A549 (cell line): ENCODE measurements at regions not wholly inside any gene's neighbourhood (a gene's known extent, or its start where the extent isn't known, plus 50 kb on each side); places are given as distances from the start of the nearest gene placed in this dataset.

ENCODE experiments used
- ATAC-seq, 2 experiments: fragments of 200-7000 bp in 1 of 2; fragments of >200 bp in 1 of 2; cut with Nextera tagmentation in 1 of 2; cut with Tn5 transposase in 1 of 2; 3 replicates each; pipeline versions ENCODE4 v1.8.0 to v1.9.1; 2018 to 2020; ENCODE audit warnings: mild to moderate bottlenecking in 1 of 2, moderate library complexity in 1 of 2
- CTCF ChIA-PET: fragments of 300-600 bp; sonication (Branson Sonifier 250); formaldehyde crosslinking; extraction: SDS; loops from one replicate; lab custom pipeline; 2021; ENCODE audit warnings: antibody characterized with exemption, inconsistent platforms; lab: Yijun Ruan, JAX
- POLR2A ChIA-PET: fragments of 350-600 bp; formaldehyde crosslinking; extraction: SDS; loops from one replicate; lab custom pipeline; 2021; ENCODE audit warnings: antibody characterized with exemption, inconsistent platforms; lab: Yijun Ruan, JAX
- DNase-seq, 2 experiments: peaks; one replicate each; pipeline versions ENCODE4 v3.0.0 to v3.0.0-alpha.2; 2011 to 2016; ENCODE audit warnings: low read depth in 1 of 2, low spot score in 1 of 2
- FAIRE-seq: peaks from 2 replicates; lab custom pipeline; 2011; peaks lifted over from hg19 to GRCh38; lab: Jason Lieb, UNC
- H3K27ac ChIP-seq, 2 experiments: fragments of >200 bp; sonication (Bioruptor Twin); formaldehyde crosslinking; 3 replicates each; pipeline ENCODE4 v1.5.1; 2016 to 2017
- H3K4me1 ChIP-seq: fragments of >200 bp; sonication (Bioruptor Twin); formaldehyde crosslinking; 3 replicates; pipeline ENCODE4 v1.6.1; 2016
- H3K4me2 ChIP-seq: fragments of >200 bp; sonication (Bioruptor Twin); formaldehyde crosslinking; 3 replicates; pipeline ENCODE4 v1.6.1; 2016
- H3K4me3 ChIP-seq: fragments of >200 bp; sonication (Bioruptor Twin); formaldehyde crosslinking; 3 replicates; pipeline ENCODE4 v1.5.1; 2016
- H3K9me3 ChIP-seq: fragments of >200 bp; sonication (Bioruptor Twin); formaldehyde crosslinking; 3 replicates; pipeline ENCODE4 v1.6.1; 2016
- CTCF ChIP-seq: fragments of >200 bp; sonication (Bioruptor Twin); formaldehyde crosslinking; IDR thresholded peaks from 3 replicates; pipeline ENCODE4 v1.5.1; 2016
- FOSL2 ChIP-seq, 2 experiments: fragments of 450-650 bp in 1 of 2; fragments of >200 bp in 1 of 2; sonication (Bioruptor Twin) in 1 of 2; formaldehyde crosslinking; IDR thresholded peaks; 2 replicates each; pipeline versions ENCODE4 v1.5.0 to v1.6.1; 2016 to 2020; ENCODE audit warnings: mild to moderate bottlenecking in 1 of 2, moderate library complexity in 1 of 2
- HDAC2 ChIP-seq: fragments of 200-600 bp; sonication (generic); IDR thresholded peaks from 2 replicates; pipeline ENCODE4 v1.6.1; 2016
- HEYL ChIP-seq: fragments of 250-450 bp; sonication (Bioruptor Pico); IDR thresholded peaks from 2 replicates; pipeline ENCODE4 v1.8.0; 2021; ENCODE audit warnings: mild to moderate bottlenecking, moderate library complexity
- KDM1A ChIP-seq: fragments of 200-600 bp; sonication (generic); IDR thresholded peaks from 2 replicates; pipeline ENCODE4 v1.6.1; 2016; ENCODE audit warnings: low read depth, mild to moderate bottlenecking
- MAX ChIP-seq: IDR thresholded peaks from 2 replicates; pipeline ENCODE4 v1.6.1; 2012
- MYC ChIP-seq: IDR thresholded peaks from 2 replicates; pipeline ENCODE4 v1.6.1; 2012; ENCODE audit warnings: mild to moderate bottlenecking, inconsistent platforms, low read length, improper control_type of control experiment, borderline replicate concordance
- PHF8 ChIP-seq: fragments of 200-600 bp; sonication (generic); IDR thresholded peaks from 2 replicates; pipeline ENCODE4 v1.6.1; 2016; ENCODE audit warnings: low read depth, mild to moderate bottlenecking, antibody characterized with exemption, moderate library complexity, borderline replicate concordance
- RCOR1 ChIP-seq: fragments of 150-350 bp; IDR thresholded peaks from 2 replicates; pipeline ENCODE4 v1.6.1; 2014; ENCODE audit warnings: antibody characterized with exemption, low read length, low read depth
- REST ChIP-seq: fragments of 200-600 bp; sonication (generic); IDR thresholded peaks from 2 replicates; pipeline ENCODE4 v1.6.1; 2016; ENCODE audit warnings: antibody characterized with exemption, mild to moderate bottlenecking, moderate library complexity
- SMC3 ChIP-seq: fragments of >200 bp; sonication (Bioruptor Twin); formaldehyde crosslinking; IDR thresholded peaks from 3 replicates; pipeline ENCODE4 v1.6.1; 2018; ENCODE audit warnings: inconsistent platforms
- USF2 ChIP-seq: fragments of 450-650 bp; IDR thresholded peaks from 2 replicates; pipeline ENCODE4 v1.6.1; 2014; ENCODE audit warnings: antibody characterized with exemption
- ZC3H11A ChIP-seq: fragments of 450-650 bp; IDR thresholded peaks from 2 replicates; pipeline ENCODE4 v1.6.1; 2014; ENCODE audit warnings: antibody characterized with exemption, mild to moderate bottlenecking
- WGBS: methylation state at CpG from one replicate; pipeline ENCODE4 v1.1.6; 2017; ENCODE audit errors: missing lambda C conversion rate; 5-methylcytosine and 5-hydroxymethylcytosine counted together
- TF ChIP-seq, protein P1 (sequence below): fragments of 250-450 bp; sonication (Bioruptor Pico); IDR thresholded peaks from 2 replicates; pipeline ENCODE4 v1.5.0; 2021; ENCODE audit warnings: mild to moderate bottlenecking, moderate library complexity, borderline replicate concordance
- TF ChIP-seq, protein P2 (sequence below): fragments of >200 bp; sonication (Bioruptor Twin); formaldehyde crosslinking; IDR thresholded peaks from 3 replicates; pipeline ENCODE4 v1.6.1; 2016

DNA sequence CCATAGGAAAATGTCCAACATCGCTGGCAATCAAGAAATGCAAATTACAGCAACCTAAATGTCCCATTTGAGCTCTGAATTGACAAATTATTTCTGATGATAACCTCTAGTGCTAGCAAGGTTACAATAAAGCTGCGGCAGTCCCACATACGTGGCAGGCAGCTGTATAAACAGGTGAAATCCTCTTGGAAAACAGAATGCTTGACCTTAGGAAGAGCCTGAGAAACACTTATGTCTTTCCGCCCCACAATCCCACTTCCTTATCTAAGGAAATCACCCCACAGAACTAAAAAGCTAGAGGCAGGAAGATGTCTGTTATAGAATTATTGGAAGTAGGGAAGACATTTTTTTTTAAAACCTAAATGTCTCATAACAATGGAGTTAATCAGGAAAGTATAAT lies 154.3 kb downstream of the KATNIP start:
- no peak for ATAC-seq
- H3K4me1 ChIP-seq: no peaks in the 10 kb centered on the region
- no peak overlapping the region for H3K4me3 ChIP-seq
- CTCF ChIA-PET: interaction anchor here (0.7 to 2.9 kb wide), 3 partner anchors 10 to 1999 kb away, joined by 3 to 11 read pairs (median 5); no protein-coding TSS in a partner anchor
- POLR2A ChIA-PET: no interaction called here
- no peak for DNase-seq
- FAIRE-seq: no peak
- no peak overlapping the region for H3K27ac ChIP-seq
- TF ChIP-seq, protein P1, sequence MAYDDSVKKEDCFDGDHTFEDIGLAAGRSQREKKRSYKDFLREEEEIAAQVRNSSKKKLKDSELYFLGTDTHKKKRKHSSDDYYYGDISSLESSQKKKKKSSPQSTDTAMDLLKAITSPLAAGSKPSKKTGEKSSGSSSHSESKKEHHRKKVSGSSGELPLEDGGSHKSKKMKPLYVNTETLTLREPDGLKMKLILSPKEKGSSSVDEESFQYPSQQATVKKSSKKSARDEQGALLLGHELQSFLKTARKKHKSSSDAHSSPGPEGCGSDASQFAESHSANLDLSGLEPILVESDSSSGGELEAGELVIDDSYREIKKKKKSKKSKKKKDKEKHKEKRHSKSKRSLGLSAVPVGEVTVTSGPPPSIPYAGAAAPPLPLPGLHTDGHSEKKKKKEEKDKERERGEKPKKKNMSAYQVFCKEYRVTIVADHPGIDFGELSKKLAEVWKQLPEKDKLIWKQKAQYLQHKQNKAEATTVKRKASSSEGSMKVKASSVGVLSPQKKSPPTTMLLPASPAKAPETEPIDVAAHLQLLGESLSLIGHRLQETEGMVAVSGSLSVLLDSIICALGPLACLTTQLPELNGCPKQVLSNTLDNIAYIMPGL (CRISPR knock-in tag): no peak
- no peak for TF ChIP-seq RCOR1
- TF ChIP-seq MYC: no peak
- no peak for TF ChIP-seq ZC3H11A
- TF ChIP-seq CTCF: no peak
- TF ChIP-seq, protein P2, sequence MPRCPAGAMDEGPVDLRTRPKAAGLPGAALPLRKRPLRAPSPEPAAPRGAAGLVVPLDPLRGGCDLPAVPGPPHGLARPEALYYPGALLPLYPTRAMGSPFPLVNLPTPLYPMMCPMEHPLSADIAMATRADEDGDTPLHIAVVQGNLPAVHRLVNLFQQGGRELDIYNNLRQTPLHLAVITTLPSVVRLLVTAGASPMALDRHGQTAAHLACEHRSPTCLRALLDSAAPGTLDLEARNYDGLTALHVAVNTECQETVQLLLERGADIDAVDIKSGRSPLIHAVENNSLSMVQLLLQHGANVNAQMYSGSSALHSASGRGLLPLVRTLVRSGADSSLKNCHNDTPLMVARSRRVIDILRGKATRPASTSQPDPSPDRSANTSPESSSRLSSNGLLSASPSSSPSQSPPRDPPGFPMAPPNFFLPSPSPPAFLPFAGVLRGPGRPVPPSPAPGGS: no peak
- no peak for TF ChIP-seq USF2
- no peak for TF ChIP-seq SMC3
- TF ChIP-seq FOSL2 (IDR thresholded peaks at IDR 0.05): no peak
- no peak for TF ChIP-seq FOSL2 (CRISPR knock-in tag; IDR thresholded peaks at IDR 0.05)
- TF ChIP-seq HDAC2: no peak
- no peak for TF ChIP-seq MAX
- no peak for TF ChIP-seq REST
- TF ChIP-seq KDM1A: no peak
- TF ChIP-seq PHF8: no peak
- no peak for TF ChIP-seq HEYL
- no peak overlapping the region for H3K4me2 ChIP-seq
- H3K9me3 ChIP-seq: no peaks in the 10 kb centered on the region
- 94% methylated on average over 4 of the region's 4 CpGs for WGBS
